Colonic mucosa (tissue), 4 donors: ENCODE measurements at regions not wholly inside any gene's neighbourhood (a gene's known extent, or its start where the extent isn't known, plus 50 kb on each side); places are given as distances from the start of the nearest gene placed in this dataset.

Source experiments
- DNase-seq: peaks from one replicate; pipeline ENCODE4 v3.0.0-alpha.2; 2020
- H3K27ac ChIP-seq: fragments of 200-600 bp; one replicate; pipeline ENCODE4 v1.8.0; 2021
- H3K27me3 ChIP-seq: fragments of 200-600 bp; one replicate; pipeline ENCODE4 v1.8.0; 2021
- H3K36me3 ChIP-seq: fragments of 200-600 bp; one replicate; pipeline ENCODE4 v1.8.0; 2021
- H3K4me1 ChIP-seq: fragments of 200-600 bp; one replicate; pipeline ENCODE4 v1.8.0; 2021; ENCODE audit warnings: mild to moderate bottlenecking
- H3K4me3 ChIP-seq: fragments of 200-600 bp; one replicate; pipeline ENCODE4 v1.8.0; 2021
- H3K9ac ChIP-seq, 2 donors: one replicate each; pipeline ENCODE4 v1.7.0; 2013; ENCODE audit warnings: control low read depth in 2 of 2, low read depth in 2 of 2, low read length in 2 of 2
- H3K9me3 ChIP-seq: fragments of 200-600 bp; one replicate; pipeline ENCODE4 v1.8.0; 2021
- CTCF ChIP-seq: fragments of 200-600 bp; IDR thresholded peaks from one replicate; pipeline ENCODE4 v1.8.0; 2022; ENCODE audit warnings: antibody characterized with exemption, mild to moderate bottlenecking
- intact Hi-C: fragments of 100-400 bp; cut with DNase I; formaldehyde crosslinking; loops from one replicate; pipeline ENCODE4 v1.14.1; 2022
- donor health status: healthy.
- donor health status: DM: no; HTN: no; CAD: no.
- donor health status: DM: no; HTN: no; CAD: no.

- no peak for TF ChIP-seq CTCF
- H3K4me3 ChIP-seq = no peak overlapping the region
- no peaks in the 10 kb centered on the region for H3K36me3 ChIP-seq
- no peak overlapping the region for H3K27ac ChIP-seq
- no peaks in the 10 kb centered on the region for H3K4me1 ChIP-seq
- intact Hi-C loops = loop anchor here (5.0 kb wide), 1 partner anchor 105 kb away; no protein-coding TSS in a partner anchor
- H3K9ac ChIP-seq = no peak overlapping the region
- no peaks in the 10 kb centered on the region for H3K27me3 ChIP-seq
- H3K9me3 ChIP-seq = no peaks in the 10 kb centered on the region
- no peak for DNase-seq
Measured at GRCh38 chr3:134302674-134303073, 52.0 kb upstream of the RYK start.

GRCh38 chr3:134300520-134300919 is 49.9 kb upstream of the RYK start:
- intact Hi-C loops = loop anchor here (5.0 kb wide), 1 partner anchor 103 kb away; no protein-coding TSS in a partner anchor

More at GRCh38 chr3:134300520-134300919, 49.9 kb upstream of the RYK start:
- DNase-seq = no peak
- Histone ChIP-seq H3K9me3 (no peaks in the 10 kb centered on the region), H3K4me3 (no peak overlapping the region), H3K36me3 (no peaks in the 10 kb centered on the region), H3K27me3 (no peaks in the 10 kb centered on the region), H3K9ac (no peak overlapping the region), H3K4me1 (no peaks in the 10 kb centered on the region), H3K27ac (no peak overlapping the region)
- TF ChIP-seq CTCF = no peak
